ACC112 (cell line): ENCODE measurements at regions not wholly inside any gene's neighbourhood (a gene's known extent, or its start where the extent isn't known, plus 50 kb on each side); places are given as distances from the start of the nearest gene placed in this dataset.
A peak's percentile ranks its signal among the peaks of the same experiment; 100 is the strongest.
"Not testable (repeated sequence)": the region's sequence is repeated elsewhere in the genome, so short reads cannot be mapped to it uniquely, and the experiment has no call there.

Experiments
- H2AFZ ChIP-seq: fragments of 200-600 bp; sonication (generic); one replicate; pipeline ENCODE4 v1.6.0; 2017; ENCODE audit warnings: antibody characterized with exemption, low read length; ENCODE audit not compliant: unreplicated experiment
- H3K27ac ChIP-seq: fragments of 200-600 bp; sonication (generic); 2 replicates; pipeline ENCODE4 v1.5.1; 2014; ENCODE audit warnings: low read depth, mild to moderate bottlenecking, antibody characterized with exemption, low read length, moderate library complexity
- H3K27me3 ChIP-seq: fragments of 200-600 bp; sonication (generic); 2 replicates; pipeline ENCODE4 v1.6.1; 2014; ENCODE audit warnings: mild to moderate bottlenecking, antibody characterized with exemption, low read length, moderate library complexity, mixed read lengths; ENCODE audit not compliant: insufficient read depth
- H3K36me3 ChIP-seq: fragments of 200-600 bp; sonication (generic); 2 replicates; pipeline ENCODE4 v1.6.1; 2016; ENCODE audit warnings: mild to moderate bottlenecking, antibody characterized with exemption, low read length, moderate library complexity, mixed read lengths; ENCODE audit not compliant: insufficient read depth
- H3K4me1 ChIP-seq: fragments of 200-600 bp; sonication (generic); one replicate; pipeline ENCODE4 v1.6.1; 2016; ENCODE audit warnings: low read length, mixed read lengths; ENCODE audit not compliant: insufficient read depth, unreplicated experiment, control insufficient read depth
- H3K4me3 ChIP-seq: fragments of 200-600 bp; sonication (generic); 2 replicates; pipeline ENCODE4 v1.5.1; 2014; ENCODE audit warnings: mild to moderate bottlenecking, low read depth, low read length
- H3K79me2 ChIP-seq: fragments of 200-600 bp; sonication (generic); one replicate; pipeline ENCODE4 v1.6.0; 2016; ENCODE audit warnings: low read length; ENCODE audit not compliant: control insufficient read depth, unreplicated experiment, insufficient read depth

- H3K4me1 ChIP-seq, result peaks cover 33% of the 10 kb centered on the region
These were observed 93.0 kb upstream of the COL5A1 start for GRCh38 chr9:134548618-134549017.

GRCh38 chr9:134549336-134549735 is 92.3 kb upstream of the COL5A1 start:
- Histone ChIP-seq H3K27me3 (no peaks in the 10 kb centered on the region), H3K79me2 (no peaks in the 10 kb centered on the region), H3K4me1 (peaks cover 30% of the 10 kb centered on the region), H3K4me3 (no peak overlapping the region), H3K27ac (no peak overlapping the region), H2AFZ (no peak overlapping the region), H3K36me3 (no peaks in the 10 kb centered on the region)

More at GRCh38 chr9:134548618-134549017, 93.0 kb upstream of the COL5A1 start:
- Histone ChIP-seq H3K27ac (no peak overlapping the region), H3K79me2 (no peaks in the 10 kb centered on the region), H3K4me3 (no peak overlapping the region), H2AFZ (no peak overlapping the region), H3K36me3 (no peaks in the 10 kb centered on the region), H3K27me3 (no peaks in the 10 kb centered on the region)

GRCh38 chr9:134550081-134550480 is 91.5 kb upstream of the COL5A1 start:
- H3K79me2 ChIP-seq, H2AFZ ChIP-seq, H3K36me3 ChIP-seq, H3K4me3 ChIP-seq, H3K27me3 ChIP-seq, H3K27ac ChIP-seq: not testable (repeated sequence)
- H3K4me1 ChIP-seq, result peaks cover 26% of the 10 kb centered on the region

- peaks cover 26% of the 10 kb centered on the region for H3K4me1 ChIP-seq
These were observed 91.0 kb upstream of the COL5A1 start for GRCh38 chr9:134550584-134550983.

GRCh38 chr9:134551176-134551575 is 90.4 kb upstream of the COL5A1 start:
- Histone ChIP-seq H3K36me3 (no peaks in the 10 kb centered on the region), H3K4me1 (peaks cover 26% of the 10 kb centered on the region), H2AFZ (no peak overlapping the region), H3K4me3 (no peak overlapping the region), H3K27me3 (no peaks in the 10 kb centered on the region), H3K79me2 (no peaks in the 10 kb centered on the region), H3K27ac (no peak overlapping the region)

More at GRCh38 chr9:134550584-134550983, 91.0 kb upstream of the COL5A1 start:
- Histone ChIP-seq H3K27ac (no peak overlapping the region), H3K79me2 (no peaks in the 10 kb centered on the region), H3K4me3 (no peak overlapping the region), H3K27me3 (no peaks in the 10 kb centered on the region), H3K36me3 (no peaks in the 10 kb centered on the region), H2AFZ (no peak overlapping the region)

- Histone ChIP-seq H2AFZ (peak overlapping the region; percentile 59), H3K27me3 (no peaks in the 10 kb centered on the region), H3K79me2 (no peaks in the 10 kb centered on the region), H3K4me1 (peaks cover 26% of the 10 kb centered on the region), H3K36me3 (no peaks in the 10 kb centered on the region), H3K27ac (peak overlapping the region; percentile 26), H3K4me3 (0 out of 2 replicates have a peak overlapping the region, but pooled peaks have one; percentile 19)
These were observed 89.8 kb upstream of the COL5A1 start for GRCh38 chr9:134551644-134552348.

GRCh38 chr9:134552349-134552990 is 89.1 kb upstream of the COL5A1 start:
- no peaks in the 10 kb centered on the region for H3K36me3 ChIP-seq
- H3K27me3 ChIP-seq, result no peaks in the 10 kb centered on the region
- 0 out of 2 replicates have a peak overlapping the region, but pooled peaks have one; percentile 19 for H3K4me3 ChIP-seq

GRCh38 chr9:134553061-134553891 is 88.3 kb upstream of the COL5A1 start:
- H3K36me3 ChIP-seq, result no peaks in the 10 kb centered on the region
- H3K4me3 ChIP-seq, result no peak overlapping the region
- H3K4me1 ChIP-seq, result peaks cover 26% of the 10 kb centered on the region
- H3K79me2 ChIP-seq, result no peaks in the 10 kb centered on the region
- no peak overlapping the region for H2AFZ ChIP-seq
- no peak overlapping the region for H3K27ac ChIP-seq
- no peaks in the 10 kb centered on the region for H3K27me3 ChIP-seq

More at GRCh38 chr9:134552349-134552990, 89.1 kb upstream of the COL5A1 start:
- Histone ChIP-seq H3K79me2 (no peaks in the 10 kb centered on the region), H2AFZ (peak overlapping the region; percentile 59), H3K4me1 (peaks cover 26% of the 10 kb centered on the region), H3K27ac (peak overlapping the region; percentile 26)

- no peak overlapping the region for H3K27ac ChIP-seq
- H3K79me2 ChIP-seq, result no peaks in the 10 kb centered on the region
- H3K27me3 ChIP-seq, result no peaks in the 10 kb centered on the region
- no peak overlapping the region for H2AFZ ChIP-seq
- H3K4me3 ChIP-seq, result no peak overlapping the region
- peaks cover 26% of the 10 kb centered on the region for H3K4me1 ChIP-seq
- H3K36me3 ChIP-seq, result no peaks in the 10 kb centered on the region
These were observed 87.6 kb upstream of the COL5A1 start for GRCh38 chr9:134553996-134554372.

GRCh38 chr9:134554373-134555093 is 87.1 kb upstream of the COL5A1 start:
- H2AFZ ChIP-seq, result no peak overlapping the region
- no peak overlapping the region for H3K4me3 ChIP-seq
- H3K27me3 ChIP-seq, result no peaks in the 10 kb centered on the region
- no peak overlapping the region for H3K27ac ChIP-seq
- no peaks in the 10 kb centered on the region for H3K36me3 ChIP-seq
- H3K79me2 ChIP-seq, result no peaks in the 10 kb centered on the region
- H3K4me1 ChIP-seq, result peaks cover 26% of the 10 kb centered on the region
